Psoas muscle (tissue), 7 donors: ENCODE measurements at regions not wholly inside any gene's neighbourhood (a gene's known extent, or its start where the extent isn't known, plus 50 kb on each side); places are given as distances from the start of the nearest gene placed in this dataset.

ENCODE experiments used
- ATAC-seq, 4 donors: fragments of 200-7000 bp; cut with Tn5 transposase; one replicate each; pipeline ENCODE4 v1.9.1; 2020; ENCODE audit warnings: moderate library complexity in 3 of 4, mild to moderate bottlenecking in 2 of 4
- DNase-seq, 2 donors: peaks; one replicate each; pipeline ENCODE4 v3.0.0-alpha.2; 2020
- H3K27ac ChIP-seq: fragments of 200-600 bp; one replicate; pipeline ENCODE4 v1.8.0; 2022
- H3K27me3 ChIP-seq, 3 donors: fragments of 200-600 bp in 1 of 3; one replicate each; pipeline versions ENCODE4 v1.6.1 to v1.8.0; 2013 to 2022; ENCODE audit warnings: low read length in 2 of 3, mild to moderate bottlenecking in 2 of 3, moderate library complexity in 1 of 3; ENCODE audit not compliant: insufficient read depth in 3 of 3
- H3K36me3 ChIP-seq, 2 donors: fragments of 200-600 bp in 1 of 2; one replicate each; pipeline versions ENCODE4 v1.6.1 to v1.8.0; 2013 to 2022; ENCODE audit warnings: low read depth in 1 of 2, mild to moderate bottlenecking in 1 of 2, moderate library complexity in 1 of 2; ENCODE audit not compliant: insufficient read depth in 1 of 2
- H3K4me1 ChIP-seq: fragments of 200-600 bp; one replicate; pipeline ENCODE4 v1.8.0; 2022
- H3K4me3 ChIP-seq: fragments of 200-600 bp; one replicate; pipeline ENCODE4 v1.8.0; 2022; ENCODE audit warnings: mild to moderate bottlenecking
- H3K9me3 ChIP-seq: fragments of 200-600 bp; one replicate; pipeline ENCODE4 v1.8.0; 2022
- CTCF ChIP-seq: fragments of 200-600 bp; IDR thresholded peaks from one replicate; pipeline ENCODE4 v1.8.0; 2022; ENCODE audit warnings: antibody characterized with exemption
- WGBS, 3 donors: extraction: QIAGEN DNeasy Blood & Tissue Kit; methylation state at CpG; one replicate each; pipeline versions ENCODE4 v1.1.6 to v1.1.7; 2013; 5-methylcytosine and 5-hydroxymethylcytosine counted together
- intact Hi-C, 2 donors: fragments of 100-400 bp; cut with DNase I; formaldehyde crosslinking; loops; one replicate each; pipeline versions ENCODE4 v1.11.0 to v1.14.2; 2022
- donor health status: healthy with polysubstance abuse.
- donor health status: DM: no; HTN: no; CAD: no; lungs with moderate emphysema.
- donor health status: Bipolar disorder and iron deficiency.
- donor health status: healthy.
- donor health status: DM: yes; HTN: yes; CAD: no.
- donor health status: DM: no; HTN: no; CAD: no.
- donor health status: DM: yes; HTN: yes; CAD: no.

- H3K4me1 ChIP-seq, result no peaks in the 10 kb centered on the region
- no peak overlapping the region for H3K27ac ChIP-seq
- H3K4me3 ChIP-seq, result no peak overlapping the region
- no peaks in the 10 kb centered on the region for H3K9me3 ChIP-seq
- intact Hi-C loops, result no loop called here
- 33 to 43% (median 33%) methylated on average over 3 of the region's 3 CpGs for WGBS, 3 donors
- no peak for TF ChIP-seq CTCF
- H3K27me3 ChIP-seq, result peaks cover 0 to 2% (median 0%) of the 10 kb centered on the region in 3 donors
- H3K36me3 ChIP-seq, result no peaks in the 10 kb centered on the region
- DNase-seq, result no peak
- ATAC-seq, result no peak
Measured at GRCh38 chr11:127383026-127383425, 382.5 kb upstream of the KIRREL3 start.

- H3K4me3 ChIP-seq, result no peak overlapping the region
- H3K27ac ChIP-seq, result no peak overlapping the region
- intact Hi-C loops, result no loop called here
- no peaks in the 10 kb centered on the region for H3K9me3 ChIP-seq
- DNase-seq (no peak), ATAC-seq (no peak)
- no peak for TF ChIP-seq CTCF
- no peaks in the 10 kb centered on the region for H3K4me1 ChIP-seq
- peaks cover 0 to 4% (median 0%) of the 10 kb centered on the region in 3 donors for H3K27me3 ChIP-seq
- WGBS, 3 donors, result 78 to 98% (median 92%) methylated on average over 3 of the region's 3 CpGs
- H3K36me3 ChIP-seq, result no peaks in the 10 kb centered on the region
Measured at GRCh38 chr11:127381247-127381646, 380.7 kb upstream of the KIRREL3 start.

- TF ChIP-seq CTCF, result no peak
- Histone ChIP-seq H3K27me3 (peaks cover 0 to 4% (median 0%) of the 10 kb centered on the region in 3 donors), H3K36me3 (no peaks in the 10 kb centered on the region), H3K4me3 (no peak overlapping the region), H3K9me3 (no peaks in the 10 kb centered on the region), H3K4me1 (no peaks in the 10 kb centered on the region), H3K27ac (no peak overlapping the region)
- no peak for ATAC-seq
- WGBS, 3 donors, result 90 to 93% (median 92%) methylated on average over 2 of the region's 2 CpGs
- intact Hi-C loops, result no loop called here
- no peak for DNase-seq
Measured at GRCh38 chr11:127379686-127380085, 379.1 kb upstream of the KIRREL3 start.

GRCh38 chr11:127376301-127376700 lies 375.7 kb upstream of the KIRREL3 start:
- Histone ChIP-seq H3K27me3 (peaks cover 0 to 4% (median 0%) of the 10 kb centered on the region in 3 donors), H3K4me1 (no peaks in the 10 kb centered on the region), H3K4me3 (no peak overlapping the region), H3K36me3 (no peaks in the 10 kb centered on the region), H3K9me3 (no peaks in the 10 kb centered on the region), H3K27ac (no peak overlapping the region)
- intact Hi-C loops, result no loop called here
- WGBS, 3 donors, result 24 to 39% (median 28%) methylated on average over 2 of the region's 2 CpGs
- DNase-seq, result no peak
- ATAC-seq, result no peak
- no peak for TF ChIP-seq CTCF

- 64 to 71% (median 65%) methylated on average over 8 of the region's 8 CpGs for WGBS, 3 donors
- no peaks in the 10 kb centered on the region for H3K36me3 ChIP-seq
Measured at GRCh38 chr11:127369356-127369755, 368.8 kb upstream of the KIRREL3 start.

More at GRCh38 chr11:127369356-127369755, 368.8 kb upstream of the KIRREL3 start:
- H3K9me3 ChIP-seq, result no peaks in the 10 kb centered on the region
- no peak overlapping the region for H3K4me3 ChIP-seq
- no peaks in the 10 kb centered on the region for H3K27me3 ChIP-seq
- no peak for DNase-seq
- no peak overlapping the region for H3K27ac ChIP-seq
- H3K4me1 ChIP-seq, result no peaks in the 10 kb centered on the region
- intact Hi-C loops, result no loop called here
- ATAC-seq, result no peak
- TF ChIP-seq CTCF, result no peak
